Fibroblast of peridontal ligament (primary cell): ENCODE measurements at regions not wholly inside any gene's neighbourhood (a gene's known extent, or its start where the extent isn't known, plus 50 kb on each side); places are given as distances from the start of the nearest gene placed in this dataset.
A peak's percentile ranks its signal among the peaks of the same experiment; 100 is the strongest.
"Not testable (repeated sequence)": the region's sequence is repeated elsewhere in the genome, so short reads cannot be mapped to it uniquely, and the experiment has no call there.

Source experiments
- DNase-seq: peaks from one replicate; pipeline ENCODE4 v3.0.0-alpha.2; 2010; ENCODE audit errors: extremely low read depth

GRCh38 chr12:25872137-25872536 is 86.3 kb upstream of the RASSF8 start:
- no peak for DNase-seq

- peak; percentile 49 for DNase-seq
Observed at GRCh38 chr12:25875661-25876060, 82.8 kb upstream of the RASSF8 start.

GRCh38 chr12:25876383-25877045 is 82.0 kb upstream of the RASSF8 start:
- DNase-seq: no peak

- no peak for DNase-seq
Observed at GRCh38 chr12:25877446-25877845, 81.0 kb upstream of the RASSF8 start.

- no peak for DNase-seq
Observed at GRCh38 chr12:25882266-25882665, 76.2 kb upstream of the RASSF8 start.

GRCh38 chr12:25883026-25883916 is 75.2 kb upstream of the RASSF8 start:
- DNase-seq: no peak

GRCh38 chr12:25884024-25884919 is 74.2 kb upstream of the RASSF8 start:
- no peak for DNase-seq

GRCh38 chr12:25884920-25885234 is 73.6 kb upstream of the RASSF8 start:
- no peak for DNase-seq

GRCh38 chr12:25886396-25886795 is 72.1 kb upstream of the RASSF8 start:
- DNase-seq: no peak

GRCh38 chr12:25887367-25887766 is 71.1 kb upstream of the RASSF8 start:
- DNase-seq: no peak

- no peak for DNase-seq
Observed at GRCh38 chr12:25889185-25889584, 69.3 kb upstream of the RASSF8 start.

GRCh38 chr12:25891095-25891494 is 67.4 kb upstream of the RASSF8 start:
- DNase-seq: not testable (repeated sequence)

GRCh38 chr12:25894759-25895158 is 63.7 kb upstream of the RASSF8 start:
- DNase-seq: no peak

GRCh38 chr12:25896981-25897380 is 61.5 kb upstream of the RASSF8 start:
- DNase-seq: no peak

- no peak for DNase-seq
Observed at GRCh38 chr12:25903603-25904245, 54.8 kb upstream of the RASSF8 start.

GRCh38 chr12:25904442-25904841 is 54.0 kb upstream of the RASSF8 start:
- DNase-seq: peak; percentile 38

GRCh38 chr12:25906651-25907340 is 51.7 kb upstream of the RASSF8 start:
- DNase-seq: no peak
